CD14-positive monocyte (primary cell): ENCODE measurements at regions not wholly inside any gene's neighbourhood (a gene's known extent, or its start where the extent isn't known, plus 50 kb on each side); places are given as distances from the start of the nearest gene placed in this dataset.

ENCODE experiments used
- DNase-seq, 3 donors: peaks; one replicate each; pipeline ENCODE4 v3.0.0-alpha.2; 2011 to 2022
- H2AFZ ChIP-seq: 2 replicates; pipeline ENCODE4 v1.6.0; 2012; ENCODE audit warnings: mild to moderate bottlenecking, low read depth, low read length, inconsistent platforms; ENCODE audit not compliant: insufficient read depth, poor library complexity, severe bottlenecking
- H3K27ac ChIP-seq, 2 donors: 1 replicate in 1 of 2; 2 replicates in 1 of 2; pipeline ENCODE4 v1.5.1; 2012 to 2013; ENCODE audit warnings: low read length in 2 of 2, control low read depth in 1 of 2, inconsistent platforms in 1 of 2, low read depth in 1 of 2, mild to moderate bottlenecking in 1 of 2
- H3K27me3 ChIP-seq, 2 donors: one replicate each; pipeline versions ENCODE4 v1.6.0 to v1.6.1; 2011 to 2013; ENCODE audit warnings: low read length in 2 of 2; ENCODE audit not compliant: control insufficient read depth in 2 of 2, insufficient read depth in 2 of 2
- H3K36me3 ChIP-seq, 2 donors: replicated peaks in 1 of 2; 1 replicate in 1 of 2; 2 replicates in 1 of 2; pipeline versions ENCODE4 v1.5.1 to v1.6.1; 2012 to 2013; ENCODE audit warnings: low read length in 2 of 2, control low read depth in 1 of 2, inconsistent platforms in 1 of 2, mild to moderate bottlenecking in 1 of 2; ENCODE audit not compliant: insufficient read depth in 2 of 2, control insufficient read depth in 1 of 2
- H3K4me1 ChIP-seq, 2 donors: 1 replicate in 1 of 2; 2 replicates in 1 of 2; pipeline versions ENCODE4 v1.5.1 to v1.6.1; 2012 to 2013; ENCODE audit warnings: low read length in 2 of 2, control low read depth in 1 of 2, inconsistent platforms in 1 of 2, mild to moderate bottlenecking in 1 of 2, moderate library complexity in 1 of 2; ENCODE audit not compliant: insufficient read depth in 2 of 2, control insufficient read depth in 1 of 2
- H3K4me2 ChIP-seq: replicated peaks from 2 replicates; pipeline ENCODE3; 2012; ENCODE audit warnings: low read length, moderate library complexity, mild to moderate bottlenecking; ENCODE audit not compliant: poor library complexity, severe bottlenecking; ENCODE audit errors: extremely low read depth
- H3K4me3 ChIP-seq, 3 experiments: fragments of 200-600 bp in 1 of 3; sonication (generic) in 1 of 3; replicated peaks in 1 of 3; 1 replicate in 2 of 3; 2 replicates in 1 of 3; pipeline ENCODE4 v1.5.1; 2011 to 2013; ENCODE audit warnings: low read length in 3 of 3, mild to moderate bottlenecking in 3 of 3, control low read depth in 2 of 3, low read depth in 2 of 3, inconsistent platforms in 1 of 3, moderate library complexity in 1 of 3
- H3K79me2 ChIP-seq: 2 replicates; pipeline ENCODE4 v1.6.0; 2012; ENCODE audit warnings: mild to moderate bottlenecking, control low read depth, inconsistent platforms, low read length, moderate library complexity; ENCODE audit not compliant: insufficient read depth
- H3K9ac ChIP-seq: 2 replicates; pipeline ENCODE4 v1.6.0; 2017; ENCODE audit warnings: low read length, mild to moderate bottlenecking; ENCODE audit not compliant: insufficient read depth, poor library complexity, severe bottlenecking
- H3K9me3 ChIP-seq, 2 donors: replicated peaks in 1 of 2; 1 replicate in 1 of 2; 2 replicates in 1 of 2; pipeline versions ENCODE4 v1.5.1 to v1.6.1; 2012 to 2013; ENCODE audit warnings: low read length in 2 of 2, control low read depth in 1 of 2; ENCODE audit not compliant: control insufficient read depth in 1 of 2, insufficient read depth in 1 of 2
- H4K20me1 ChIP-seq: 2 replicates; pipeline ENCODE4 v1.6.0; 2012; ENCODE audit warnings: mild to moderate bottlenecking, low read length, control low read depth, moderate library complexity; ENCODE audit not compliant: insufficient read depth
- H3K27ac Mint-ChIP-seq, 7 donors: one replicate each; pipeline ENCODE4 v1.8.0; 2020; ENCODE audit warnings: mild to moderate bottlenecking in 7 of 7, mixed read lengths in 7 of 7, moderate library complexity in 6 of 7, inconsistent platforms in 2 of 7
- H3K27me3 Mint-ChIP-seq, 3 donors: one replicate each; pipeline ENCODE4 v1.8.0; 2021 to 2022; ENCODE audit warnings: low read depth in 3 of 3, mild to moderate bottlenecking in 3 of 3, mixed read lengths in 3 of 3, moderate library complexity in 3 of 3, inconsistent platforms in 1 of 3
- H3K36me3 Mint-ChIP-seq, 2 donors: one replicate each; pipeline ENCODE4 v1.8.0; 2020; ENCODE audit warnings: mixed read lengths in 2 of 2, inconsistent platforms in 1 of 2, mild to moderate bottlenecking in 1 of 2
- H3K4me1 Mint-ChIP-seq: one replicate; pipeline ENCODE4 v1.8.0; 2020; ENCODE audit warnings: mild to moderate bottlenecking, mixed read lengths
- H3K4me3 Mint-ChIP-seq, 2 donors: one replicate each; pipeline ENCODE4 v1.8.0; 2020; ENCODE audit warnings: mild to moderate bottlenecking in 2 of 2, mixed read lengths in 2 of 2, moderate library complexity in 1 of 2
- H3K9me3 Mint-ChIP-seq, 7 donors: one replicate each; pipeline ENCODE4 v1.8.0; 2020 to 2022; ENCODE audit warnings: mixed read lengths in 7 of 7, mild to moderate bottlenecking in 6 of 7, moderate library complexity in 6 of 7, inconsistent platforms in 2 of 7
- CTCF ChIP-seq: fragments of 200-600 bp; IDR thresholded peaks from one replicate; pipeline ENCODE4 v1.8.0; 2022; ENCODE audit warnings: antibody characterized with exemption, mild to moderate bottlenecking
- WGBS: methylation state at CpG from one replicate; pipeline ENCODE4 v1.1.5; 2013; ENCODE audit warnings: missing lambda C conversion rate; ENCODE audit not compliant: insufficient coverage; 5-methylcytosine and 5-hydroxymethylcytosine counted together
- intact Hi-C, 2 donors: fragments of 100-400 bp; cut with micrococcal nuclease; formaldehyde crosslinking; loops; one replicate each; pipeline versions ENCODE4 v1.15.0 to v1.15.1; 2023

GRCh38 chrX:129077424-129078170 lies 445.7 kb downstream of the SMARCA1 start:
- H4K20me1 ChIP-seq: no peaks in the 10 kb centered on the region
- H3K79me2 ChIP-seq: no peaks in the 10 kb centered on the region
- no peak for DNase-seq
- no peak overlapping the region for H3K4me2 ChIP-seq
- no peaks in the 10 kb centered on the region for H3K36me3 Mint-ChIP-seq
- H3K9ac ChIP-seq: no peak overlapping the region
- H3K27me3 Mint-ChIP-seq: peaks cover 0 to 3% (median 2%) of the 10 kb centered on the region in 3 donors
- no peak overlapping the region for H3K4me3 ChIP-seq
- intact Hi-C loops: no loop called here
- H2AFZ ChIP-seq: no peak overlapping the region
- peaks cover 0 to 5% of the 10 kb centered on the region in 2 donors for H3K9me3 ChIP-seq
- H3K4me1 Mint-ChIP-seq: no peaks in the 10 kb centered on the region
- no peaks in the 10 kb centered on the region for H3K27me3 ChIP-seq
- no peaks in the 10 kb centered on the region for H3K4me1 ChIP-seq
- no peak overlapping the region for H3K4me3 Mint-ChIP-seq
- no CpG with 5 or more reads among the region's 3 CpGs for WGBS
- no peaks in the 10 kb centered on the region for H3K36me3 ChIP-seq
- TF ChIP-seq CTCF: no peak
- H3K27ac Mint-ChIP-seq: no peak overlapping the region
- peaks cover 0 to 9% (median 3%) of the 10 kb centered on the region in 7 donors for H3K9me3 Mint-ChIP-seq
- no peak overlapping the region for H3K27ac ChIP-seq

GRCh38 chrX:129071390-129071789 lies 451.9 kb downstream of the SMARCA1 start:
- no peak overlapping the region for H3K27ac ChIP-seq
- H3K36me3 ChIP-seq: no peaks in the 10 kb centered on the region
- H3K4me3 ChIP-seq: no peak overlapping the region
- no CpG with 5 or more reads among the region's 2 CpGs for WGBS
- H3K4me3 Mint-ChIP-seq: no peak overlapping the region
- no peaks in the 10 kb centered on the region for H3K4me1 Mint-ChIP-seq
- H3K9me3 Mint-ChIP-seq: peaks cover 0 to 4% (median 0%) of the 10 kb centered on the region in 7 donors
- no peaks in the 10 kb centered on the region for H4K20me1 ChIP-seq
- intact Hi-C loops: no loop called here
- no peak overlapping the region for H3K27ac Mint-ChIP-seq
- no peak overlapping the region for H2AFZ ChIP-seq
- no peaks in the 10 kb centered on the region for H3K79me2 ChIP-seq
- no peaks in the 10 kb centered on the region for H3K9me3 ChIP-seq
- H3K4me1 ChIP-seq: no peaks in the 10 kb centered on the region
- no peak overlapping the region for H3K9ac ChIP-seq
- DNase-seq: no peak
- no peaks in the 10 kb centered on the region for H3K36me3 Mint-ChIP-seq
- H3K27me3 Mint-ChIP-seq: peaks cover 0 to 5% (median 0%) of the 10 kb centered on the region in 3 donors
- TF ChIP-seq CTCF: no peak
- H3K27me3 ChIP-seq: no peaks in the 10 kb centered on the region
- no peak overlapping the region for H3K4me2 ChIP-seq
